22Rv1 (cell line): ENCODE measurements at regions not wholly inside any gene's neighbourhood (a gene's known extent, or its start where the extent isn't known, plus 50 kb on each side); places are given as distances from the start of the nearest gene placed in this dataset.
"Not testable (repeated sequence)": the region's sequence is repeated elsewhere in the genome, so short reads cannot be mapped to it uniquely, and the experiment has no call there.

Experiments used
- H3K27ac ChIP-seq: fragments of 450-650 bp; 2 replicates; pipeline ENCODE4 v1.5.1; 2017
- ZFX ChIP-seq: fragments of 450-650 bp; IDR thresholded peaks from 2 replicates; pipeline ENCODE4 v1.6.1; 2017; ENCODE audit warnings: antibody characterized with exemption, borderline replicate concordance
- TF ChIP-seq, protein P1 (sequence below): fragments of 450-650 bp; IDR thresholded peaks from 2 replicates; pipeline ENCODE4 v1.5.1; 2017; ENCODE audit warnings: mild to moderate bottlenecking

GRCh38 chr3:153273767-153274435, 111.9 kb downstream of the RAP2B start:
- TF ChIP-seq, protein P1, sequence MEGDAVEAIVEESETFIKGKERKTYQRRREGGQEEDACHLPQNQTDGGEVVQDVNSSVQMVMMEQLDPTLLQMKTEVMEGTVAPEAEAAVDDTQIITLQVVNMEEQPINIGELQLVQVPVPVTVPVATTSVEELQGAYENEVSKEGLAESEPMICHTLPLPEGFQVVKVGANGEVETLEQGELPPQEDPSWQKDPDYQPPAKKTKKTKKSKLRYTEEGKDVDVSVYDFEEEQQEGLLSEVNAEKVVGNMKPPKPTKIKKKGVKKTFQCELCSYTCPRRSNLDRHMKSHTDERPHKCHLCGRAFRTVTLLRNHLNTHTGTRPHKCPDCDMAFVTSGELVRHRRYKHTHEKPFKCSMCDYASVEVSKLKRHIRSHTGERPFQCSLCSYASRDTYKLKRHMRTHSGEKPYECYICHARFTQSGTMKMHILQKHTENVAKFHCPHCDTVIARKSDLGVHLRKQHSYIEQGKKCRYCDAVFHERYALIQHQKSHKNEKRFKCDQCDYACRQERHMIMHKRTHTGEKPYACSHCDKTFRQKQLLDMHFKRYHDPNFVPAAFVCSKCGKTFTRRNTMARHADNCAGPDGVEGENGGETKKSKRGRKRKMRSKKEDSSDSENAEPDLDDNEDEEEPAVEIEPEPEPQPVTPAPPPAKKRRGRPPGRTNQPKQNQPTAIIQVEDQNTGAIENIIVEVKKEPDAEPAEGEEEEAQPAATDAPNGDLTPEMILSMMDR, result no peak
- no peak for TF ChIP-seq ZFX
- no peak overlapping the region for H3K27ac ChIP-seq

- TF ChIP-seq, protein P1, result no peak
- no peak for TF ChIP-seq ZFX
- H3K27ac ChIP-seq, result no peak overlapping the region
Measured at GRCh38 chr3:153274561-153274960, 112.5 kb downstream of the RAP2B start.

DNA sequence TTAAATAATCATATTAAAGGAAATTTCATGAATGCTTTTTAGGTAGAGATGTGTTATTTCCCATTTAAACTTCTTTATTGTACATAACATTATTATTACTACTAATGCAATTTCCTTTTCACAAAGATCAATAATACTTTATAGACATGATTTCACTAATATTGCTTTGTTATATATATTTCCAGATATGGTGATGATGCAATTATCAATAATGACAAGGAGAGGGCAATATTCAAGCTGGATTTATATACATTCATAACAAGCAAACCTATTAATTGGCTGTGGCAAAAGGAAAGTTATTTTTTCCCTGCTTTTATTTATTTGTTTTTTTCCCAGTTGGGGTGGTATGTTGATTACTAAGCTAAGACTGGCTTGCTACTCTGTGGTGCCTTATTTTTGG, 113.5 kb downstream of the RAP2B start:
- TF ChIP-seq, protein P1, result no peak
- TF ChIP-seq ZFX, result no peak
- H3K27ac ChIP-seq, result no peak overlapping the region

- H3K27ac ChIP-seq, result no peak overlapping the region
- no peak for TF ChIP-seq ZFX
- TF ChIP-seq, protein P1, result no peak
Measured at GRCh38 chr3:153277029-153277428, 115.0 kb downstream of the RAP2B start.

- H3K27ac ChIP-seq, result not testable (repeated sequence)
Measured at GRCh38 chr3:153281236-153281997, 119.4 kb downstream of the RAP2B start.

DNA sequence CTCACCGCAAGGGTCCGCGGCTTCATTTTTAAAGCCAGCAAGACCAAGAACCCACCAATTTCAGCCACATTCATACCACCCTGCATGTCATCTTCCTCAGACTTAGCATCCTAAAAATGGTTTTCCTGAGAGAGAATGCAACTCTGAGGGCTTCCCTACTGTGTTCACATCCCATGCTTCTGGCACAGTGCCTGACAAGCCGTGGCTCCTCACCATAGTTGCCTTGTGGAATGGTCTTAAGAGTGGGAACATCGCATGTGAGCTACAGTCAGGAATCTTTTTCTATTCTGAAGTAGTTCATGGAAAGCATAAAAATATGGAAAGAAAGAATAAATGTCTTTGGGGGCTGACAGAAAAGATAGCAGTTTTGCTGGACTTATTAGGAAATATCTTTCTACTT, 120.3 kb downstream of the RAP2B start:
- TF ChIP-seq, protein P1, result no peak
- TF ChIP-seq ZFX, result no peak
- no peak overlapping the region for H3K27ac ChIP-seq

- no peak overlapping the region for H3K27ac ChIP-seq
- no peak for TF ChIP-seq ZFX
- TF ChIP-seq, protein P1, result no peak
Measured at GRCh38 chr3:153284282-153284938, 122.4 kb downstream of the RAP2B start.
